ENCODE measurements at regions not wholly inside any gene's neighbourhood (a gene's known extent, or its start where the extent isn't known, plus 50 kb on each side); places are given as distances from the start of the nearest gene placed in this dataset.

DNA sequence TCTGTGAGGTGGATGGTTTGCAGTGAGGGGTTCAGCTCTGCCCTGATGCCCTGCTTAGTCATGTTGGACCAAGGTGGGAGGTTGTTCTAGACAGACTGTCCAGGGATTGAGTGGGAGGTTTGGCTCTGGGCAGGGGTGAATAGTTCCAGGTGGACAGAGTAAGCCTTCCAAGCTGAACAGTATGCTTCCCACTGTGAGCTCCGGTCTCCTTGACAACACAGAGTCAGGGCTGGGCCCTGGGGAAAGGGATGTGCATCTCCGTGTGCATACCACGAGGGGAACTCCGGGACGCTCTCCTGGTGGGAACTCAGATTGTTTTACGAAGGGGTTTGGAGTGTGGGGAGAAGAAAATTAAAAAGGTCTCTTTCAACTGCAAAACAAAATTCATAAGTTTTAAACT lies 174.7 kb downstream of the DHX35 start:
- Histone ChIP-seq H3K27me3 (replicated peaks in 1 of 4; ENCODE audit: control insufficient read depth in 3 of 4, extremely low read depth in 1 of 4, insufficient read depth in 3 of 4, low read length in 3 of 4) (no peaks in the 10 kb centered on the region), H3K14ac (ENCODE audit: insufficient read length) (no peak overlapping the region), H2BK15ac (ENCODE audit: low read length) (no peak overlapping the region), H3K79me1 (ENCODE audit: low read depth, low read length) (no peaks in the 10 kb centered on the region), H3K4me3 (ENCODE audit: extremely low read depth in 1 of 4, insufficient read depth in 2 of 4, low read depth in 3 of 4, low read length in 4 of 4) (no peak overlapping the region), H2BK20ac (ENCODE audit: low read length) (no peak overlapping the region), H2AK5ac (ENCODE audit: low read depth, low read length) (no peak overlapping the region), H2BK5ac (ENCODE audit: low read depth, low read length) (no peak overlapping the region), H3K27ac (ENCODE audit: low read depth, low read length) (no peak overlapping the region), H3K9ac (replicated peaks in 1 of 4; ENCODE audit: extremely low read depth in 1 of 4, low read depth in 3 of 4, low read length in 3 of 4) (no peak overlapping the region), H4K20me1 (replicated peaks in 1 of 2; ENCODE audit: control insufficient read depth in 1 of 2, insufficient read depth in 2 of 2, low read length in 2 of 2) (no peaks in the 10 kb centered on the region), H2AFZ (ENCODE audit: low read length) (no peak overlapping the region), H4K91ac (replicated peaks; ENCODE audit: insufficient read length, low read length) (no peak overlapping the region), H3K36me3 (ENCODE audit: control insufficient read depth in 2 of 4, insufficient read depth in 4 of 4, low read length in 3 of 4) (no peaks in the 10 kb centered on the region), H4K8ac (ENCODE audit: extremely low read depth, insufficient read depth, low read length) (no peak overlapping the region), H2BK12ac (ENCODE audit: low read depth, low read length) (no peak overlapping the region; the same call in 1 of the 2 replicates), H3K18ac (ENCODE audit: extremely low read depth, low read length) (no peak overlapping the region), H3K23ac (ENCODE audit: insufficient read length) (no peak overlapping the region), H2BK120ac (replicated peaks; ENCODE audit: low read depth, low read length) (no peak overlapping the region), H3K4me2 (ENCODE audit: insufficient read depth in 1 of 2, low read depth in 2 of 2, low read length in 2 of 2) (no peak overlapping the region), H3K23me2 (ENCODE audit: low read depth, low read length) (no peaks in the 10 kb centered on the region), H3K4ac (replicated peaks; ENCODE audit: insufficient read length, low read depth, low read length) (no peak overlapping the region), H3K79me2 (ENCODE audit: control insufficient read depth in 1 of 2, insufficient read depth in 2 of 2, low read length in 2 of 2) (no peaks in the 10 kb centered on the region), H3K9me3 (ENCODE audit: insufficient read depth in 2 of 2, low read depth in 1 of 2, low read length in 1 of 2) (no peaks in the 10 kb centered on the region), H3K56ac (replicated peaks; ENCODE audit: insufficient read length, low read depth, low read length) (no peak overlapping the region), H4K5ac (ENCODE audit: insufficient read length, low read depth, low read length) (no peak overlapping the region), H3K4me1 (replicated peaks in 1 of 4; ENCODE audit: control insufficient read depth in 3 of 4, insufficient read depth in 4 of 4, low read length in 3 of 4) (no peaks in the 10 kb centered on the region)
- ChIA-PET POLR2A (ENCODE audit: partially characterized antibody) (no interaction called here), CTCF (ENCODE audit: partially characterized antibody) (interaction anchor here (1.1 to 5.9 kb wide), 4 partner anchors 14 to 1816 kb away, joined by 3 to 41 read pairs (median 3); no protein-coding TSS in a partner anchor)
- FAIRE-seq (no peak), DNase-seq (ENCODE audit: low read depth in 1 of 2, low spot score in 2 of 2) (no peak)
- 83% methylated on average over 6 of the region's 6 CpGs; no CpG with 5 or more reads in 1 of the 2 experiments for WGBS, 2 experiments (ENCODE audit: extremely low coverage in 1 of 2, insufficient coverage in 1 of 2, insufficient read length in 1 of 2, insufficient replicate concordance in 2 of 2, low coverage in 1 of 2, low lambda C conversion rate in 2 of 2, missing lambda C conversion rate in 1 of 2)
- TF ChIP-seq TBP (IDR thresholded peaks at IDR 0.05; ENCODE audit: low read depth, low read length) (no peak), ZNF274 (IDR thresholded peaks at IDR 0.05; ENCODE audit: borderline replicate concordance, extremely low read depth, low read length) (no peak), SIRT6 (IDR thresholded peaks at IDR 0.05; ENCODE audit: low read length) (no peak), TAF7 (optimal IDR thresholded peaks at IDR 0.05; ENCODE audit: borderline replicate concordance, low read depth, low read length) (no peak), SIN3A (conservative IDR thresholded peaks at IDR 0.05 in 1 of 2, IDR thresholded peaks at IDR 0.05 in 1 of 2; ENCODE audit: low read depth in 1 of 2, low read length in 2 of 2) (no peak), NANOG (IDR thresholded peaks at IDR 0.05; ENCODE audit: insufficient read depth, low read depth, low read length, poor library complexity, severe bottlenecking) (no peak), RAD21 (IDR thresholded peaks at IDR 0.05 in 1 of 2, conservative IDR thresholded peaks at IDR 0.05 in 1 of 2; ENCODE audit: low read depth in 2 of 2, low read length in 2 of 2) (no peak), CEBPB (IDR thresholded peaks at IDR 0.05; ENCODE audit: low read depth, low read length) (no peak), BRCA1 (IDR thresholded peaks at IDR 0.05; ENCODE audit: low read depth, low read length) (no peak), BCL11A (IDR thresholded peaks at IDR 0.05; ENCODE audit: low read depth in 2 of 2, low read length in 2 of 2) (no peak)
- TF ChIP-seq, protein P1, sequence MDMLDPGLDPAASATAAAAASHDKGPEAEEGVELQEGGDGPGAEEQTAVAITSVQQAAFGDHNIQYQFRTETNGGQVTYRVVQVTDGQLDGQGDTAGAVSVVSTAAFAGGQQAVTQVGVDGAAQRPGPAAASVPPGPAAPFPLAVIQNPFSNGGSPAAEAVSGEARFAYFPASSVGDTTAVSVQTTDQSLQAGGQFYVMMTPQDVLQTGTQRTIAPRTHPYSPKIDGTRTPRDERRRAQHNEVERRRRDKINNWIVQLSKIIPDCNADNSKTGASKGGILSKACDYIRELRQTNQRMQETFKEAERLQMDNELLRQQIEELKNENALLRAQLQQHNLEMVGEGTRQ (IDR thresholded peaks at IDR 0.05; ENCODE audit: low read length): no peak
- TF ChIP-seq, protein P2, sequence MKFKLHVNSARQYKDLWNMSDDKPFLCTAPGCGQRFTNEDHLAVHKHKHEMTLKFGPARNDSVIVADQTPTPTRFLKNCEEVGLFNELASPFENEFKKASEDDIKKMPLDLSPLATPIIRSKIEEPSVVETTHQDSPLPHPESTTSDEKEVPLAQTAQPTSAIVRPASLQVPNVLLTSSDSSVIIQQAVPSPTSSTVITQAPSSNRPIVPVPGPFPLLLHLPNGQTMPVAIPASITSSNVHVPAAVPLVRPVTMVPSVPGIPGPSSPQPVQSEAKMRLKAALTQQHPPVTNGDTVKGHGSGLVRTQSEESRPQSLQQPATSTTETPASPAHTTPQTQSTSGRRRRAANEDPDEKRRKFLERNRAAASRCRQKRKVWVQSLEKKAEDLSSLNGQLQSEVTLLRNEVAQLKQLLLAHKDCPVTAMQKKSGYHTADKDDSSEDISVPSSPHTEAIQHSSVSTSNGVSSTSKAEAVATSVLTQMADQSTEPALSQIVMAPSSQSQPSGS (IDR thresholded peaks at IDR 0.05; ENCODE audit: low read length): no peak
